ENCODE measurements at regions not wholly inside any gene's neighbourhood (a gene's known extent, or its start where the extent isn't known, plus 50 kb on each side); places are given as distances from the start of the nearest gene placed in this dataset.

DNA sequence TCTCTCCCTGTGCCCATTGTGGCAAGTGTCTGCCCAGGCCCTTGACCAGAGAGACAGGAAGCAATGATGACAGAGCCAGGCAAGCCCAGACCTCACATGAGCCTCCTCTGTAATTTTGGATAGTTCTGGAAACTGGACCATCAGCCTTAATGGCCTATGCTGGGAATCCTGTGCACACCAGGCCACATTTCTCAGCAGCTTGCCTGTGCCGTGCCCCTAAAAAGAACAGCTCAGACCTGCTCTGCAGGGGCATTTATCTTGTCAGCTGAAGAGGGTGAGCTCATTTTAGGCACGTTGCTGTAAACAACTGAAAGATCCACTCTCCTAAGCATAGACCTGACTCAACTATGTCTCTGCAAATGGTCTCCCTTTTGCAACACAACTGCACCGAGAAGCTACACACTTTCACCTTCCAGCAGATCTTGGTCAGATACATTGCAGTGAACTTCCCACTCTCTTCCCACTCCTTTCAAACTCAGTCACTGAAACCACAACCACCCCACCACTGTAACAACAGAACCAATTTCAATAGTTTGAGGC is 53.5 kb upstream of the BACH1 start:
- intact Hi-C loops (cut with micrococcal nuclease) = no loop called here
- H3K4me1 ChIP-seq = peaks cover 10% of the 10 kb centered on the region
- no peak overlapping the region for H3K4me3 ChIP-seq
- no peak overlapping the region for H3K27ac ChIP-seq (replicated peaks)
- H3K36me3 ChIP-seq = no peaks in the 10 kb centered on the region
- H3K9me3 ChIP-seq (replicated peaks) = peaks cover 5% of the 10 kb centered on the region
- TF ChIP-seq, protein P1, sequence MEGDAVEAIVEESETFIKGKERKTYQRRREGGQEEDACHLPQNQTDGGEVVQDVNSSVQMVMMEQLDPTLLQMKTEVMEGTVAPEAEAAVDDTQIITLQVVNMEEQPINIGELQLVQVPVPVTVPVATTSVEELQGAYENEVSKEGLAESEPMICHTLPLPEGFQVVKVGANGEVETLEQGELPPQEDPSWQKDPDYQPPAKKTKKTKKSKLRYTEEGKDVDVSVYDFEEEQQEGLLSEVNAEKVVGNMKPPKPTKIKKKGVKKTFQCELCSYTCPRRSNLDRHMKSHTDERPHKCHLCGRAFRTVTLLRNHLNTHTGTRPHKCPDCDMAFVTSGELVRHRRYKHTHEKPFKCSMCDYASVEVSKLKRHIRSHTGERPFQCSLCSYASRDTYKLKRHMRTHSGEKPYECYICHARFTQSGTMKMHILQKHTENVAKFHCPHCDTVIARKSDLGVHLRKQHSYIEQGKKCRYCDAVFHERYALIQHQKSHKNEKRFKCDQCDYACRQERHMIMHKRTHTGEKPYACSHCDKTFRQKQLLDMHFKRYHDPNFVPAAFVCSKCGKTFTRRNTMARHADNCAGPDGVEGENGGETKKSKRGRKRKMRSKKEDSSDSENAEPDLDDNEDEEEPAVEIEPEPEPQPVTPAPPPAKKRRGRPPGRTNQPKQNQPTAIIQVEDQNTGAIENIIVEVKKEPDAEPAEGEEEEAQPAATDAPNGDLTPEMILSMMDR (IDR thresholded peaks at IDR 0.05; ENCODE audit: borderline replicate concordance) = no peak
- no peaks in the 10 kb centered on the region for H3K27me3 ChIP-seq (ENCODE audit: low read depth)
- no peak for DNase-seq

- intact Hi-C loops (cut with micrococcal nuclease) = no loop called here
- DNase-seq = no peak
- Histone ChIP-seq H3K9me3 (replicated peaks) (peaks cover 5% of the 10 kb centered on the region), H3K36me3 (no peaks in the 10 kb centered on the region), H3K4me3 (no peak overlapping the region), H3K27ac (replicated peaks) (no peak overlapping the region), H3K4me1 (peaks cover 10% of the 10 kb centered on the region), H3K27me3 (ENCODE audit: low read depth) (no peaks in the 10 kb centered on the region)
- TF ChIP-seq, protein P1 (IDR thresholded peaks at IDR 0.05; ENCODE audit: borderline replicate concordance) = no peak
These were observed 52.9 kb upstream of the BACH1 start for GRCh38 chr21:29245863-29246262.

DNA sequence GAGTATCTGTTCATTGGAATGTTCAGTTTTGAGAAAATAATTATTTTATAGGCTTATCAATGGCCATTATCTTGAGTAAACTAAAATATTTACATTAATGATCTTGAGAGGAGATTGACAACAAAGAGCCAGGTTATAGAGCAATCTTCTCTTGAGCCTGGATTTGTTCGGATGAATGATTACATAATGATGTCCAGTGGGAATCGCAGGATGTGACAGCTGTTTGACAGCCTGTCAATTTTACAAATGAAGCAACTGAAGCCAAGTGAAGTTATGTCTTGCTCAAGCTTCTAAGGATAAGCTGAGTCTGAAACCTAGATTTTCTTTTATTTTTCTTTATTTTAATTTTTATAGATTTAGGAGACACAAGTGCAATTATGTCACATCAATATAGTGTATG is 52.1 kb upstream of the BACH1 start:
- Histone ChIP-seq H3K9me3 (replicated peaks) (peaks cover 5% of the 10 kb centered on the region), H3K27ac (replicated peaks) (no peak overlapping the region), H3K27me3 (ENCODE audit: low read depth) (no peaks in the 10 kb centered on the region), H3K4me1 (peaks cover 10% of the 10 kb centered on the region), H3K4me3 (no peak overlapping the region), H3K36me3 (no peaks in the 10 kb centered on the region)
- DNase-seq = no peak
- TF ChIP-seq, protein P1 (IDR thresholded peaks at IDR 0.05; ENCODE audit: borderline replicate concordance) = no peak
- intact Hi-C loops (cut with micrococcal nuclease) = no loop called here

- H3K27me3 ChIP-seq (ENCODE audit: low read depth) = no peaks in the 10 kb centered on the region
- intact Hi-C loops (cut with micrococcal nuclease) = no loop called here
- H3K36me3 ChIP-seq = peaks cover 2% of the 10 kb centered on the region
- H3K27ac ChIP-seq (replicated peaks) = no peak overlapping the region
- no peak overlapping the region for H3K4me3 ChIP-seq
- no peak for DNase-seq
- peaks cover 10% of the 10 kb centered on the region for H3K4me1 ChIP-seq
- peaks cover 7% of the 10 kb centered on the region for H3K9me3 ChIP-seq (replicated peaks)
- TF ChIP-seq, protein P1 (IDR thresholded peaks at IDR 0.05; ENCODE audit: borderline replicate concordance) = no peak
These were observed 50.6 kb upstream of the BACH1 start for GRCh38 chr21:29248124-29248523.
